ENCODE measurements at regions not wholly inside any gene's neighbourhood (a gene's known extent, or its start where the extent isn't known, plus 50 kb on each side); places are given as distances from the start of the nearest gene placed in this dataset.

- no peaks in the 10 kb centered on the region for H3K36me3 ChIP-seq
- H3K9me3 ChIP-seq: no peaks in the 10 kb centered on the region
- H3K27me3 ChIP-seq: no peaks in the 10 kb centered on the region
- no peak overlapping the region for H3K4me3 ChIP-seq
- DNase-seq: no peak
These were observed 615.5 kb downstream of the NPHP4 start for GRCh38 chr1:5376538-5377247.

DNA sequence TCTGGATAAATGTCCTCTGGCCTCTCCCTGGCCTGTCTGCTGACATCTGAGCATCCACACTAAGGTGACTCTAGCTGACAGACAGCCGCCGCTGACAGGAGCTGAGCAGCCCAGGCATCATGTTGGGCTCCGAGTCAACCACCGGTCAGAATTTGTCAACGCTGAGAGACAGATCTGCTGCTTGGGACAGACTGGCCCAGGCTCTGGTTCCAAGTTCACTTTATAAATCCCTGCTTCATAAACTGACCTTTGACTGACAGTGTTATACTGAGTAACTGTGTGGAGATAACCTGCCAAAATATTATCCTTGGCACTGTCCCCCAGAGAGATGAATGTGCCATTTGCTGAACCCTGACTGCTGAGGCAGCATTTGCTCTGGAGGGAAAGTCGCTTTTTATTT lies 616.7 kb downstream of the NPHP4 start:
- Histone ChIP-seq H3K9me3 (no peaks in the 10 kb centered on the region), H3K36me3 (no peaks in the 10 kb centered on the region)

DNA sequence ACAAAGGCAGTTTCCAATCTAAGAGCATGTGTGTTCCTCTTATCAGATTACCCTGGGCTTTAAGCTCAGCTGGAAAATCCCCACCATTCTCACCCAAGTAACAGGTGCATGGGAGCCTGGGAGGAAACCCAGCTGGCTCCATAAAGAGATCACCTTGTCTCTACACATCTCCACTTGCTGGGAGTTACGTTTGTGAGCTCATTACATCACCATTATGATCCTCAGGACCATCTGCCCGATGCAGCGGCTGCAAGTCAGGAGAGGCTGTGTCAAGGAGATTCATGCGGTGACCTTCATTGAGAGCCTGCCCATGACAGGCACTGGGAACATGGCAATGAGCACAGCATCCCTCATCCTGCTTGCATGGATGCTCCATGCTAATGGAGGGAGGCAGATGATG lies 618.0 kb downstream of the NPHP4 start:
- no peaks in the 10 kb centered on the region for H3K27me3 ChIP-seq
- no peak for DNase-seq
- H3K4me3 ChIP-seq: no peak overlapping the region
- no peaks in the 10 kb centered on the region for H3K36me3 ChIP-seq
- H3K9me3 ChIP-seq: no peaks in the 10 kb centered on the region

More for the DNA sequence above, 616.7 kb downstream of the NPHP4 start:
- H3K27me3 ChIP-seq: no peaks in the 10 kb centered on the region
- no peak for DNase-seq
- H3K4me3 ChIP-seq: no peak overlapping the region

DNA sequence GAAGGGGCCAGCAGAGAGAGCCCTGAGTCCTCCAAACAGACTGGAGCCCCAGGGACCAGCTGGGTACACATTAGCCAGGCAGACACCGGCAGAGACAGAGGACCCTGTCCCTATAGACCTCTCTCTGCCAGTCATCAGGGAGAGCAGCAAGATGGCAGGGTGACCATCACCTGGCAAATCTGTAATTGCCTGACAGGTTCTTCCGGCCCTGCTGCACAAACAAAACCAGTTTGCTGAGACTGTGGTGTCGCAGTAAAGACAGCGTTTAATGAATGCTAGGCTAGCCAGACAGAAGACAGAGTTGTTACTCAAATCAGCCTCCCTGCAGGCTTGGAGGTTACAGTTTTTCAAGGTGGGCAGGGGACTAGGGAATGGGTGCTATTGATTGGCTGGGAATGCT lies 618.9 kb downstream of the NPHP4 start:
- no peaks in the 10 kb centered on the region for H3K27me3 ChIP-seq
- no peaks in the 10 kb centered on the region for H3K9me3 ChIP-seq
- H3K4me3 ChIP-seq: no peak overlapping the region
- DNase-seq: no peak
- no peaks in the 10 kb centered on the region for H3K36me3 ChIP-seq

DNA sequence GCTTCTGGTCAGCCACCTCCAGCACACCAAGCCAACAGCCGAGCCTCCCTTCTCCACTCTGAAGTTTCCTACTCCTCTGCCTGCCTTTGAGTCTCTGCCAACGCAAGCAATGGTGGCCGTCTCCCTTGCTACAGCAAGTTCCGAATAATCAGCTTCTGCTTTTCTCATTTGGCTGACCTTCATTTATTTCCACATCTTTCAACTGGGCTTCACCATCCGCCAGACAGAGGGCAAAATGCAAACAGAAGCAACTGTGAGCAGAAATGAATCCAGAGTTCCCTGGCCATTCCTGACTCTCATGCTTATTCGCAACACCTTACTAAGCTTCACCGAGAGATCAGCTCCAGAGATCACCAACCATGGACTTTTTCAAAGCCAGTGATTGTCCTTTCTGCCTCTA lies 621.0 kb downstream of the NPHP4 start:
- no peak overlapping the region for H3K4me3 ChIP-seq
- H3K27me3 ChIP-seq: no peaks in the 10 kb centered on the region
- DNase-seq: no peak
- H3K36me3 ChIP-seq: no peaks in the 10 kb centered on the region
- H3K9me3 ChIP-seq: no peaks in the 10 kb centered on the region

DNA sequence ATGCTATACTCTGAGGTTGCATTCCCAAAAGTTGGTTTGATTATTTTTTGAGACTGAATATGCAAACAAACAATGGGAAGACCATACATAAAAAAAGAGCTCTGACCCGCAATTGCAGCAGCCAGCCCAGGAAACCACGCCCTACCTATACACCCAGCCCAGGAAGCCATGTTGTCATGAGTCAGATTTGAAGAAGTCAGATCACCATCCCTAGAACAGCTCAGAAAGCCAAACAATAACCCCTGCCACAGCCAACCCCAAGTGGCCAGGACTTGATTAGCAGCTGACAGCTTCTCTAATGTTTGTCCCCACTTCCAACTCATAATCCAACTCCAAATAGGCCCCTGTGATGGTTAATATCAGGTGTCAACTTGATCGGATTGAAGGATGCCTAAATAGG lies 621.9 kb downstream of the NPHP4 start:
- Histone ChIP-seq H3K9me3 (no peaks in the 10 kb centered on the region), H3K27me3 (no peaks in the 10 kb centered on the region), H3K36me3 (no peaks in the 10 kb centered on the region), H3K4me3 (no peak overlapping the region)
- no peak for DNase-seq

DNA sequence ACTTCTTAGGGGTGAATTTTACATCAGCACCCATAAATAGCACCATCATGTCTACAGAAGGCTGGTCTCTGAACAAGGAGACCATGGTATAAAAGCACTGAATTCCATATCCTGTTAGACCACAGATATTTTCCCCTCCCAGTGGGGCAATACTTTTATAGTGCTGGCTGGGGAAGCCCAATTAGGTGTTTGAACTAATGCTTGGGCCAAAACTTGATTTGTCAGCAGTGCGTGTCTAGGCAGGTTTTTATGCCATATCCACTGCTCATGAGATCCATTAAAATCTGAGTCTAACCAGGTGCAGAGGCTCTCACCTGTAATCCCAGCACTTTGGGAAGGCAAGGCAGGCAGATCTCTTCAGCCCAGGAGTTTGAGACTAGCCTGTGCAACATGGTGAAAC lies 623.0 kb downstream of the NPHP4 start:
- H3K9me3 ChIP-seq: no peaks in the 10 kb centered on the region
- H3K4me3 ChIP-seq: no peak overlapping the region
- no peaks in the 10 kb centered on the region for H3K36me3 ChIP-seq
- no peaks in the 10 kb centered on the region for H3K27me3 ChIP-seq
- DNase-seq: no peak

GRCh38 chr1:5368201-5368600 lies 624.0 kb downstream of the NPHP4 start:
- no peaks in the 10 kb centered on the region for H3K27me3 ChIP-seq
- H3K9me3 ChIP-seq: no peaks in the 10 kb centered on the region
- no peak overlapping the region for H3K4me3 ChIP-seq
- H3K36me3 ChIP-seq: no peaks in the 10 kb centered on the region
- no peak for DNase-seq

DNA sequence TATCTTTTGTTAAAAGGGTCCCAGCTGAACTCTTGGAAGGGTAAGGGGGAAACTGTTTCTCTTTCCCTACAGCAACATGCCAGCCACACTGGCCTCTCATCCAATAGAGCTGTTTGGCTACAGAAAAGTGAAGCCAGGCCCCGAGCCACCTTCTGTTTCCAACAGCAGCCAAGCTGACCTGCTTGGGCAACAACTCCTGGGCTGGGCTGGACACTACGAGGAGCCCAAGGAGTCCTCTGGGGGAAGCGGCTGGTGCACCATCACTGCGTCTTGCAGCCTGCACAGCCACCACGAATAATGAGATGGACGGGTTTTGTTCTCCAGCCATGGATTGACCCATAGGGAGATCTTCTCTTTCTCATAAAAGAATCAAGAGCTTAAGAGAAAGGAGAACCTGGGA lies 624.9 kb downstream of the NPHP4 start:
- Histone ChIP-seq H3K4me3 (no peak overlapping the region), H3K36me3 (no peaks in the 10 kb centered on the region), H3K27me3 (no peaks in the 10 kb centered on the region), H3K9me3 (no peaks in the 10 kb centered on the region)
- DNase-seq: no peak

- H3K36me3 ChIP-seq: no peaks in the 10 kb centered on the region
- DNase-seq: no peak
- H3K9me3 ChIP-seq: no peaks in the 10 kb centered on the region
- H3K4me3 ChIP-seq: no peak overlapping the region
- H3K27me3 ChIP-seq: no peaks in the 10 kb centered on the region
These were observed 626.5 kb downstream of the NPHP4 start for GRCh38 chr1:5365751-5366150.

DNA sequence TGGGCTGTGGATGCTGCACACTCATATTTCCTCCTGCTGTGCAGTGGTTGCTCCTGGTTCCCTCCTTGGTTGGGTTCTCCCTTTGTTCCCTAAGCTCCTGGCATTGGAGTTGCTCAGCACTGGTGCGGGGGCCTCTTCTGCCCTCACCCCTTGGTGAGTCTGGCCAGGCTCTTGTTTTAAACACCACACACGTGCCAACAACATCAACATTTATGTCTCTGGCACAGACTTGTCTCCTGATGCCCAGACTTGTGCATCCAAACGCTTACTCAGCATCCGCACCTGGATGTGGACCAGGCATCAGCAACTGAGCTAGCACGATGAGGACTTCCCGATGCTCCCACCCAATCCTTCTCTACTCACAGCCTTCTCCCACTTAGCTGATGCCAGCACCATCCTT lies 627.6 kb downstream of the NPHP4 start:
- no peaks in the 10 kb centered on the region for H3K27me3 ChIP-seq
- peak; percentile 22 for DNase-seq
- H3K4me3 ChIP-seq: no peak overlapping the region
- H3K9me3 ChIP-seq: no peaks in the 10 kb centered on the region
- H3K36me3 ChIP-seq: no peaks in the 10 kb centered on the region

DNA sequence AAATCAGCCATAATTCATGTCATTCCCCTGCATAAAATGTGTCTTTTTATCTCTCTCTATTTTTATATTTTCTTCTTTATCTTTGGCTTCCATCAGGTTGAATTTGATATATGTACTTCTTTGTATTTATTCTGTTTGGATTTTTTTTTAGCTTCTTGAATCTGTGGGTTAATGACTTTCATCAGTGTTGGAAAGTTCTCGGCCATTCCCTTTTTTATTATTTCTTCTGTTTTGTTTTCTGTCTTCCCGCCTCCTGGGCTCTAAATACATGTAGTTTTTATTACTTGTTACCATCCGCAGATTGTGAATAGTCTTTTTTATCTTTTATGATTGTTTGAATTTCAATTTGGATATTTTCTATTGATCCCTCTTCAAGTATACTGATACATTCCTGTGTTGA lies 637.5 kb downstream of the NPHP4 start:
- DNase-seq: no peak

DNA sequence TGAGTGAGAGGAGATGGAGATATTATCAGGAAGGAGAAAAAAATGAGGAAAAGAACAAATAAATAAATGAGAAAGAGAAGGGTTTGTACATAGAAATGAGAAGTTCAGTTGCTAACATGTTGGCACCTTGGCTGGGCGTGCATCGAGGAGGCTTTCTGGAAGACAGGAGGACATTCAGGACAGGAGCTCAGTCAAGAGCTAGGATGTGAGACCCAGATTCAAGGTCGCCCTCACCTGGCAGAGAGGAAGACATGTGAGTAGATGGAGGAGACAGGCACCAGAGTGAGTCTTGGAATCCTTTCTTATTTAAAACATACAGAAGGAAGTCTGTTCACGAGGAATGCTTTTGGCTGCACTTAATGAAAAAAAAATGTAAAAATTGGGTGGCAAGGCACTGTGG lies 640.9 kb downstream of the NPHP4 start:
- Histone ChIP-seq H3K9me3 (no peaks in the 10 kb centered on the region), H3K27me3 (no peaks in the 10 kb centered on the region), H3K4me3 (no peak overlapping the region), H3K36me3 (no peaks in the 10 kb centered on the region)
- no peak for DNase-seq

More for the DNA sequence above, 637.5 kb downstream of the NPHP4 start:
- no peaks in the 10 kb centered on the region for H3K27me3 ChIP-seq
- no peak overlapping the region for H3K4me3 ChIP-seq
- no peaks in the 10 kb centered on the region for H3K36me3 ChIP-seq
- no peaks in the 10 kb centered on the region; the same call in 1 of the 2 replicates for H3K9me3 ChIP-seq

DNA sequence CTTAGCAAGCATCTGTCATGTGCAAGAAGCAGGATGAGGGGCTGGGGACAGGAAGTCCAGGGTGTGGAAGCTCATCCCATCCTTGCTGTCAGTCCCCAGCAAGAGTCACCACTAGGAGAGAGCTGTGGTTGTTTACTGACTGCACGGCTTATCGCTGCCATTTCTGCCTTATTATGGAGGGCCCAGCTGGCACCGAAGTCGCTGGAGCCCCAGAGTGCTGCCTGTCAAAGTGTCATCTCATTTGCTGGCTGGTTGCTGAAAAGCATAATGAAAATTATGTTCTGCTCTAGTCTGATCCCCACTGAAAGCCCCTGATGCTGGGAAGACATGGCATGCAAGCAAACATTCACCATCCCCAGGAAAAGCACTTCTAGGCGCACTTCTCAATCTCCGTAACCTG lies 642.7 kb downstream of the NPHP4 start:
- H3K36me3 ChIP-seq: no peaks in the 10 kb centered on the region
- no peak for DNase-seq
- H3K27me3 ChIP-seq: no peaks in the 10 kb centered on the region
- no peak overlapping the region for H3K4me3 ChIP-seq
- H3K9me3 ChIP-seq: no peaks in the 10 kb centered on the region

- Histone ChIP-seq H3K4me3 (no peak overlapping the region), H3K36me3 (no peaks in the 10 kb centered on the region), H3K9me3 (no peaks in the 10 kb centered on the region), H3K27me3 (no peaks in the 10 kb centered on the region)
- no peak for DNase-seq
These were observed 643.3 kb downstream of the NPHP4 start for GRCh38 chr1:5348732-5349465.

GRCh38 chr1:5347726-5348125 lies 644.5 kb downstream of the NPHP4 start:
- DNase-seq: no peak

GRCh38 chr1:5345556-5345955 lies 646.7 kb downstream of the NPHP4 start:
- no peaks in the 10 kb centered on the region for H3K27me3 ChIP-seq
- H3K36me3 ChIP-seq: no peaks in the 10 kb centered on the region
- H3K4me3 ChIP-seq: no peak overlapping the region
- H3K9me3 ChIP-seq: no peaks in the 10 kb centered on the region
- DNase-seq: no peak

More at GRCh38 chr1:5347726-5348125, 644.5 kb downstream of the NPHP4 start:
- no peaks in the 10 kb centered on the region for H3K36me3 ChIP-seq
- H3K4me3 ChIP-seq: no peak overlapping the region
- H3K9me3 ChIP-seq: no peaks in the 10 kb centered on the region
- no peaks in the 10 kb centered on the region for H3K27me3 ChIP-seq
